Calu3 (cell line): ENCODE measurements at regions not wholly inside any gene's neighbourhood (a gene's known extent, or its start where the extent isn't known, plus 50 kb on each side); places are given as distances from the start of the nearest gene placed in this dataset.
"Not testable (repeated sequence)": the region's sequence is repeated elsewhere in the genome, so short reads cannot be mapped to it uniquely, and the experiment has no call there.

Experiments used
- BruUV-seq: library from RNA; stranded (reverse); fragments of 400-500 nt; replicated peaks from 2 replicates; lab custom pipeline; 2021; lab: Mats Ljungman, UMichigan
- CTCF ChIA-PET: fragments of 300-600 bp; sonication (Branson Sonifier 250); formaldehyde crosslinking; loops from one replicate; lab custom pipeline; 2022; ENCODE audit warnings: antibody characterized with exemption; lab: Charles Lee
- DNase-seq: peaks from one replicate; pipeline ENCODE4 v3.0.0; 2022
- H3K27ac Mint-ChIP-seq: one replicate; pipeline ENCODE4 v1.8.0; 2022; ENCODE audit warnings: mixed read lengths; ENCODE audit not compliant: unreplicated experiment
- H3K27me3 Mint-ChIP-seq: one replicate; pipeline ENCODE4 v1.8.0; 2022; ENCODE audit warnings: mixed read lengths; ENCODE audit not compliant: unreplicated experiment
- H3K36me3 Mint-ChIP-seq: one replicate; pipeline ENCODE4 v1.8.0; 2022; ENCODE audit warnings: mild to moderate bottlenecking, moderate library complexity, mixed read lengths; ENCODE audit not compliant: insufficient read depth, unreplicated experiment
- H3K4me1 Mint-ChIP-seq: one replicate; pipeline ENCODE4 v1.8.0; 2022; ENCODE audit warnings: mild to moderate bottlenecking, low read depth, mixed read lengths; ENCODE audit not compliant: unreplicated experiment
- H3K4me3 Mint-ChIP-seq: one replicate; pipeline ENCODE4 v1.8.0; 2022; ENCODE audit warnings: mild to moderate bottlenecking, low read depth, moderate library complexity, mixed read lengths; ENCODE audit not compliant: unreplicated experiment
- H3K9me3 Mint-ChIP-seq: one replicate; pipeline ENCODE4 v1.8.0; 2022; ENCODE audit warnings: low read depth, mixed read lengths; ENCODE audit not compliant: unreplicated experiment
- intact Hi-C: fragments of 100-400 bp; cut with micrococcal nuclease; formaldehyde crosslinking; loops from one replicate; pipeline ENCODE4 v1.10.0; 2022; ENCODE audit not compliant: unreplicated experiment
- TF ChIP-seq, protein P1 (sequence below): fragments of 200-600 bp; IDR thresholded peaks from one replicate; pipeline ENCODE4 v1.8.0; 2022; ENCODE audit warnings: antibody characterized with exemption; ENCODE audit not compliant: unreplicated experiment

DNA sequence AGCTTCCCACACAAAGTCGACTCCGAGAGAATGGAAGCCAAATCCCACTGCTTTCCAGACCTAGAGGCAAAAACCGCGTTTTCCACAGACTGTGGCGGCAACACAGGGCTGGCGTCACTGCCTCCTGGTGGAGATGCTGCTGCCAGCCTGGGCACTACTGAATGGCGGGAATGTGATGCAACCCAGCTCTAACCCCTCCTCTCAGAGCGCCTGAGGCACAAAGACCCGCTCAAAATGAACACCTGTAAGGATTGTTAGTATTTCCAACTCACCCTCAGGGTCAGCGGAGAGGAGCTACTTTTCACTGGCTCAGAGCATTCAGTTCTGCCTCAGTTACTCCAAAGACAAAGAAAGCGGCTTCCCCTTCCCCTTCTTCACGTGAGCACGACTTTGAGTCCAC lies 548.0 kb upstream of the SALL3 start:
- intact Hi-C loops = no loop called here
- H3K27ac Mint-ChIP-seq = no peak overlapping the region
- CTCF ChIA-PET = no interaction called here
- no TSS peak for BruUV-seq
- no peak for DNase-seq
- H3K27me3 Mint-ChIP-seq = no peaks in the 10 kb centered on the region
- H3K4me3 Mint-ChIP-seq = no peak overlapping the region
- H3K36me3 Mint-ChIP-seq = no peaks in the 10 kb centered on the region
- no peaks in the 10 kb centered on the region for H3K9me3 Mint-ChIP-seq
- H3K4me1 Mint-ChIP-seq = no peaks in the 10 kb centered on the region
- TF ChIP-seq, protein P1, sequence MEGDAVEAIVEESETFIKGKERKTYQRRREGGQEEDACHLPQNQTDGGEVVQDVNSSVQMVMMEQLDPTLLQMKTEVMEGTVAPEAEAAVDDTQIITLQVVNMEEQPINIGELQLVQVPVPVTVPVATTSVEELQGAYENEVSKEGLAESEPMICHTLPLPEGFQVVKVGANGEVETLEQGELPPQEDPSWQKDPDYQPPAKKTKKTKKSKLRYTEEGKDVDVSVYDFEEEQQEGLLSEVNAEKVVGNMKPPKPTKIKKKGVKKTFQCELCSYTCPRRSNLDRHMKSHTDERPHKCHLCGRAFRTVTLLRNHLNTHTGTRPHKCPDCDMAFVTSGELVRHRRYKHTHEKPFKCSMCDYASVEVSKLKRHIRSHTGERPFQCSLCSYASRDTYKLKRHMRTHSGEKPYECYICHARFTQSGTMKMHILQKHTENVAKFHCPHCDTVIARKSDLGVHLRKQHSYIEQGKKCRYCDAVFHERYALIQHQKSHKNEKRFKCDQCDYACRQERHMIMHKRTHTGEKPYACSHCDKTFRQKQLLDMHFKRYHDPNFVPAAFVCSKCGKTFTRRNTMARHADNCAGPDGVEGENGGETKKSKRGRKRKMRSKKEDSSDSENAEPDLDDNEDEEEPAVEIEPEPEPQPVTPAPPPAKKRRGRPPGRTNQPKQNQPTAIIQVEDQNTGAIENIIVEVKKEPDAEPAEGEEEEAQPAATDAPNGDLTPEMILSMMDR = no peak

DNA sequence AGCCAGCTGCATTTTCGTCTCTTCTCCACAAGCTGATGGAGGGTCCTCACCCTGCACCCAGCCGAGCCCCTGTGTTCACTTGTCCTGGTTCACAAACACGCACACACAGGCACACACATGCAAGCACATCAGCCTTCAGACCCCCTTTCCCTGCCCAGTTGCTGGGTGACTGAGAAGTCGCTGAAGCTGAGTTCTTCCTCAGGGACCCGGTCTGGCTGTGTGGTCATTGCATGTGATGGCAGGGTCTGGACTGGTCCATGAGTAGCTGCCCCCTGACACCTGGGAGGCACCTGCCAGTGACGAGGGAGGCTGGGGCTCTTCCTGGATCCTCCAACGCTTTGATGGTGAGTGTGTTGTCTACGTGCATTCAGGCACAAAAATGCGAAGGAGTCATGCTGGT lies 546.1 kb upstream of the SALL3 start:
- Mint-ChIP-seq H3K27ac (no peak overlapping the region), H3K9me3 (no peaks in the 10 kb centered on the region), H3K4me3 (no peak overlapping the region), H3K27me3 (no peaks in the 10 kb centered on the region), H3K36me3 (no peaks in the 10 kb centered on the region), H3K4me1 (no peaks in the 10 kb centered on the region)
- BruUV-seq = no TSS peak
- no peak for DNase-seq
- TF ChIP-seq, protein P1 = no peak
- intact Hi-C loops = no loop called here
- CTCF ChIA-PET = no interaction called here

DNA sequence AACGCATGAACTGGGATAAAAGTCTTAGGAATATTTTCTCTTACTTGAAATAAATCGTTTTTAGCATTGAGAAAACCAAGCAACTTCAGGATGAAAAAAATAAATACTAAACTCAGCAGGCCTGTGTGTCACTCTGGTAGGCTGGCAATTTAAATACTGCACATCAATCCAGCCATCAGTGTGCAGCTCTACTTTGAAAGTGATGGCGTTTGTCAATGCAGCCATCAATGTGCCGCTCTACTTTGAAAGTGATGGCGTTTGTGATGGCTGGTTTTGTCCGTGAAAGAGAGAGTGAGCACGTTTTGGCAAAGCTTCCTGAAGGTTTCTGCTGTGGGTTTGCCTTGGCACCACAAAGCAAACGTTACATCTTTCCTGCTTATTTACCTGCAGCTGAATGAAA lies 543.5 kb upstream of the SALL3 start:
- Mint-ChIP-seq H3K36me3 (no peaks in the 10 kb centered on the region), H3K4me1 (no peaks in the 10 kb centered on the region), H3K27ac (no peak overlapping the region)

DNA sequence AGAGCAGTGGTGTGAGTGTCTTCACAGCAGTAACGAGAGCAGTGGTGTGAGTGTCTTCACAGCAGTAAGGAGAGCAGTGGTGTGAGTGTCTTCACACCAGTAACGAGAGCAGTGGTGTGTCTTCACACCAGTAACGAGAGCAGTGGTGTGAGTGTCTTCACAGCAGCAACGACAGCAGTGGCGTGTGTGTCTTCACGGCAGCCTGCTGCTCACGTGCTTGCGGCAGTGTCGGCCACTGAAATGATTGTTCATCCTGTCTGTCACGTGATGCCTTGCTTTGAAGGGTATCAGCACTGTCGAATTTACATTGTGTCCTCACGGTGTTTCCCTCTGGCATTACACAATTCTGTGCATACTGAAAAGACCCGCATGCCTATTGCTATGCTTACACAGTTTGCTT lies 541.4 kb upstream of the SALL3 start:
- H3K27me3 Mint-ChIP-seq, H3K36me3 Mint-ChIP-seq, H3K9me3 Mint-ChIP-seq, H3K4me3 Mint-ChIP-seq, DNase-seq, CTCF ChIA-PET, H3K27ac Mint-ChIP-seq, intact Hi-C loops, BruUV-seq, H3K4me1 Mint-ChIP-seq: not testable (repeated sequence)

More for the DNA sequence above, 543.5 kb upstream of the SALL3 start:
- DNase-seq = no peak
- no peaks in the 10 kb centered on the region for H3K9me3 Mint-ChIP-seq
- intact Hi-C loops = no loop called here
- H3K27me3 Mint-ChIP-seq = no peaks in the 10 kb centered on the region
- CTCF ChIA-PET = no interaction called here
- TF ChIP-seq, protein P1 = no peak
- BruUV-seq = no TSS peak
- no peak overlapping the region for H3K4me3 Mint-ChIP-seq

DNA sequence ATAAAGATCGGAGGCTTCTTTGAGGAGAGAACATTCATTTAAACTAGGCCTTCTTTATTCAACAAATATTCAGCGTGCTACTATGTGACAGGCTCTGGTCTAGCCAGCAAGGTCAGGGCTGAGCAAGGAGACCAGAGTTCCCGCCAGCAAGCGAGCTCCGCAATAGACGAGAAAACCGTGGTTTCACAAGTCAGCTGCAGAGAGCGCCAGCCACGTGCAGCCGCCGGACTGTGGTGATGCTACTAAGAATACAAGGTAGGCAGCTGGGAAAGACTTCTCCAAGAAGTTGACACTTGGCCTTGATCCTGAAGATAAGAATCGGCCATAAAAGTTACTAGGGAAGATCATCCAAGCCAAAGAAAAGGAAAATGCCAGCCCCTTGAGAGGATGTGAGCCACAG lies 533.7 kb upstream of the SALL3 start:
- BruUV-seq = no TSS peak
- no peaks in the 10 kb centered on the region for H3K27me3 Mint-ChIP-seq
- no peak for DNase-seq
- no peaks in the 10 kb centered on the region for H3K4me1 Mint-ChIP-seq
- H3K4me3 Mint-ChIP-seq = no peak overlapping the region
- no peaks in the 10 kb centered on the region for H3K36me3 Mint-ChIP-seq
- TF ChIP-seq, protein P1 = no peak
- intact Hi-C loops = no loop called here
- no peak overlapping the region for H3K27ac Mint-ChIP-seq
- CTCF ChIA-PET = no interaction called here
- H3K9me3 Mint-ChIP-seq = peaks cover 4% of the 10 kb centered on the region
